ENCODE measurements at regions not wholly inside any gene's neighbourhood (a gene's known extent, or its start where the extent isn't known, plus 50 kb on each side); places are given as distances from the start of the nearest gene placed in this dataset.
A peak's percentile ranks its signal among the peaks of the same experiment; 100 is the strongest.

- H3K4me2 ChIP-seq (ENCODE audit: insufficient read depth in 1 of 2, low read depth in 2 of 2, low read length in 2 of 2) = no peak overlapping the region
- TF ChIP-seq CEBPB (IDR thresholded peaks at IDR 0.05; ENCODE audit: low read depth, low read length) = peak; percentile 18; the same call in 1 of the 2 replicates
- no peak for TF ChIP-seq CHD1 (IDR thresholded peaks at IDR 0.05; ENCODE audit: low read depth, low read length)
- no peak overlapping the region for H2BK5ac ChIP-seq (ENCODE audit: low read depth, low read length)
- no peak overlapping the region for H2BK12ac ChIP-seq (ENCODE audit: low read depth, low read length)
- 87% methylated on average over 2 of the region's 2 CpGs; no CpG with 5 or more reads in 1 of the 2 experiments for WGBS, 2 experiments (ENCODE audit: extremely low coverage in 1 of 2, insufficient coverage in 1 of 2, insufficient read length in 1 of 2, insufficient replicate concordance in 2 of 2, low coverage in 1 of 2, low lambda C conversion rate in 2 of 2, missing lambda C conversion rate in 1 of 2)
- H3K79me1 ChIP-seq (ENCODE audit: low read depth, low read length) = no peaks in the 10 kb centered on the region
- no peaks in the 10 kb centered on the region for H3K36me3 ChIP-seq (ENCODE audit: control insufficient read depth in 2 of 4, insufficient read depth in 4 of 4, low read length in 3 of 4)
- H3K4me3 ChIP-seq (ENCODE audit: extremely low read depth in 1 of 4, insufficient read depth in 2 of 4, low read depth in 3 of 4, low read length in 4 of 4) = no peak overlapping the region
- H2BK15ac ChIP-seq (ENCODE audit: low read length) = no peak overlapping the region
- H3K9me3 ChIP-seq (ENCODE audit: insufficient read depth in 2 of 2, low read depth in 1 of 2, low read length in 1 of 2) = no peaks in the 10 kb centered on the region
- FAIRE-seq (no peak), DNase-seq (ENCODE audit: low read depth in 1 of 2, low spot score in 2 of 2) (no peak)
- no peak overlapping the region for H4K91ac ChIP-seq (replicated peaks; ENCODE audit: insufficient read length, low read length)
- ChIA-PET POLR2A (ENCODE audit: partially characterized antibody) (no interaction called here), CTCF (ENCODE audit: partially characterized antibody) (interaction anchor here (1.4 kb wide), 1 partner anchor 10 kb away, joined by 4 read pairs; no protein-coding TSS in a partner anchor)
- H3K4me1 ChIP-seq (replicated peaks in 1 of 4; ENCODE audit: control insufficient read depth in 3 of 4, insufficient read depth in 4 of 4, low read length in 3 of 4) = no peaks in the 10 kb centered on the region
- H3K27ac ChIP-seq (ENCODE audit: low read depth, low read length) = no peak overlapping the region
- no peak overlapping the region for H2BK20ac ChIP-seq (ENCODE audit: low read length)
- H2BK120ac ChIP-seq (replicated peaks; ENCODE audit: low read depth, low read length) = no peak overlapping the region
- H3K27me3 ChIP-seq (replicated peaks in 1 of 4; ENCODE audit: control insufficient read depth in 3 of 4, extremely low read depth in 1 of 4, insufficient read depth in 3 of 4, low read length in 3 of 4) = no peaks in the 10 kb centered on the region
- no peak overlapping the region for H3K18ac ChIP-seq (ENCODE audit: extremely low read depth, low read length)
- H3K14ac ChIP-seq (ENCODE audit: insufficient read length) = no peak overlapping the region
- no peaks in the 10 kb centered on the region for H4K20me1 ChIP-seq (replicated peaks in 1 of 2; ENCODE audit: control insufficient read depth in 1 of 2, insufficient read depth in 2 of 2, low read length in 2 of 2)
- H3K79me2 ChIP-seq (ENCODE audit: control insufficient read depth in 1 of 2, insufficient read depth in 2 of 2, low read length in 2 of 2) = no peaks in the 10 kb centered on the region
- H3K4ac ChIP-seq (replicated peaks; ENCODE audit: insufficient read length, low read depth, low read length) = no peak overlapping the region
- no peak overlapping the region for H4K8ac ChIP-seq (ENCODE audit: extremely low read depth, insufficient read depth, low read length)
- H4K5ac ChIP-seq (ENCODE audit: insufficient read length, low read depth, low read length) = no peak overlapping the region
- no peak overlapping the region for H3K56ac ChIP-seq (replicated peaks; ENCODE audit: insufficient read length, low read depth, low read length)
- no peaks in the 10 kb centered on the region for H3K23me2 ChIP-seq (ENCODE audit: low read depth, low read length)
- H2AFZ ChIP-seq (ENCODE audit: low read length) = no peak overlapping the region
- H2AK5ac ChIP-seq (ENCODE audit: low read depth, low read length) = no peak overlapping the region
- H3K9ac ChIP-seq (replicated peaks in 1 of 4; ENCODE audit: extremely low read depth in 1 of 4, low read depth in 3 of 4, low read length in 3 of 4) = no peak overlapping the region
- H3K23ac ChIP-seq (ENCODE audit: insufficient read length) = no peak overlapping the region
Measured at GRCh38 chr20:52346797-52347196, 155.2 kb upstream of the ZFP64 start.

Data from H1 (cell line).